Left lung (tissue), 4 donors: ENCODE measurements at regions not wholly inside any gene's neighbourhood (a gene's known extent, or its start where the extent isn't known, plus 50 kb on each side); places are given as distances from the start of the nearest gene placed in this dataset.

ENCODE experiments used
- ATAC-seq: fragments of 200-7000 bp; cut with Tn5 transposase; one replicate; pipeline ENCODE4 v1.9.1; 2020; ENCODE audit warnings: moderate library complexity
- DNase-seq, 4 donors: peaks; one replicate each; pipeline ENCODE4 v3.0.0-alpha.2; 2013 to 2020
- H3K27ac ChIP-seq, 2 donors: fragments of 200-600 bp; sonication (generic) in 1 of 2; one replicate each; pipeline versions ENCODE4 v1.5.0 to v1.8.0; 2020 to 2021
- H3K27me3 ChIP-seq, 2 donors: fragments of 200-600 bp; sonication (generic) in 1 of 2; one replicate each; pipeline versions ENCODE4 v1.5.0 to v1.8.0; 2020 to 2021
- H3K36me3 ChIP-seq, 2 donors: fragments of 200-600 bp; sonication (generic) in 1 of 2; one replicate each; pipeline versions ENCODE4 v1.5.0 to v1.8.0; 2020 to 2021
- H3K4me1 ChIP-seq, 2 donors: fragments of 200-600 bp; one replicate each; pipeline ENCODE4 v1.8.0; 2021
- H3K4me3 ChIP-seq, 2 donors: fragments of 200-600 bp; sonication (generic) in 1 of 2; one replicate each; pipeline versions ENCODE4 v1.5.0 to v1.8.0; 2020 to 2021; ENCODE audit warnings: mild to moderate bottlenecking in 1 of 2
- H3K9me3 ChIP-seq, 2 donors: fragments of 200-600 bp; sonication (generic) in 1 of 2; one replicate each; pipeline versions ENCODE4 v1.5.0 to v1.8.0; 2020 to 2021
- CTCF ChIP-seq, 2 donors: fragments of 200-600 bp; sonication (generic) in 1 of 2; IDR thresholded peaks; one replicate each; pipeline versions ENCODE4 v1.5.0 to v1.8.0; 2021; ENCODE audit warnings: antibody characterized with exemption in 2 of 2
- intact Hi-C, 2 donors: fragments of 100-400 bp; cut with DNase I; formaldehyde crosslinking; loops; one replicate each; pipeline versions ENCODE4 v1.11.2 to v1.14.2; 2022
- donor health status: DM: no; HTN: yes; CAD: no.
- donor health status: DM: no; HTN: no; CAD: no.

GRCh38 chr20:22815603-22816315, 219.4 kb upstream of the SSTR4 start:
- no peaks in the 10 kb centered on the region for H3K36me3 ChIP-seq
- intact Hi-C loops = no loop called here
- H3K27me3 ChIP-seq = no peaks in the 10 kb centered on the region
- no peaks in the 10 kb centered on the region for H3K9me3 ChIP-seq
- H3K4me3 ChIP-seq = no peak overlapping the region
- no peak for ATAC-seq
- DNase-seq = no peak
- no peaks in the 10 kb centered on the region for H3K4me1 ChIP-seq
- no peak overlapping the region for H3K27ac ChIP-seq
- TF ChIP-seq CTCF (IDR thresholded peaks at IDR 0.05) = peak in 1 of 2 donors; percentile 22

- intact Hi-C loops = no loop called here
- DNase-seq = no peak
- H3K36me3 ChIP-seq = no peaks in the 10 kb centered on the region
- H3K4me3 ChIP-seq = no peak overlapping the region
- H3K4me1 ChIP-seq = no peaks in the 10 kb centered on the region
- no peak overlapping the region for H3K27ac ChIP-seq
- no peak for TF ChIP-seq CTCF (IDR thresholded peaks at IDR 0.05)
- ATAC-seq = no peak
- no peaks in the 10 kb centered on the region for H3K9me3 ChIP-seq
- no peaks in the 10 kb centered on the region for H3K27me3 ChIP-seq
Observed at GRCh38 chr20:22818636-22819035, 216.5 kb upstream of the SSTR4 start.

- Histone ChIP-seq H3K4me3 (no peak overlapping the region), H3K27ac (no peak overlapping the region), H3K9me3 (no peaks in the 10 kb centered on the region), H3K27me3 (no peaks in the 10 kb centered on the region), H3K36me3 (no peaks in the 10 kb centered on the region), H3K4me1 (no peaks in the 10 kb centered on the region)
- intact Hi-C loops = no loop called here
- no peak for ATAC-seq
- no peak for TF ChIP-seq CTCF (IDR thresholded peaks at IDR 0.05)
- no peak for DNase-seq
Observed at GRCh38 chr20:22819112-22819511, 216.0 kb upstream of the SSTR4 start.

GRCh38 chr20:22819784-22820183, 215.3 kb upstream of the SSTR4 start:
- TF ChIP-seq CTCF (IDR thresholded peaks at IDR 0.05) = no peak
- no peaks in the 10 kb centered on the region for H3K36me3 ChIP-seq
- DNase-seq = no peak
- H3K4me3 ChIP-seq = no peak overlapping the region
- no peak for ATAC-seq
- intact Hi-C loops = no loop called here
- H3K4me1 ChIP-seq = no peaks in the 10 kb centered on the region
- no peaks in the 10 kb centered on the region for H3K27me3 ChIP-seq
- no peak overlapping the region for H3K27ac ChIP-seq
- H3K9me3 ChIP-seq = no peaks in the 10 kb centered on the region

GRCh38 chr20:22821081-22821727, 213.9 kb upstream of the SSTR4 start:
- ATAC-seq = no peak
- no peak for TF ChIP-seq CTCF (IDR thresholded peaks at IDR 0.05)
- Histone ChIP-seq H3K4me1 (no peaks in the 10 kb centered on the region), H3K27me3 (no peaks in the 10 kb centered on the region), H3K36me3 (no peaks in the 10 kb centered on the region), H3K4me3 (no peak overlapping the region), H3K9me3 (no peaks in the 10 kb centered on the region), H3K27ac (no peak overlapping the region)
- DNase-seq = no peak
- intact Hi-C loops = no loop called here
